H1 (cell line): ENCODE measurements at regions not wholly inside any gene's neighbourhood (a gene's known extent, or its start where the extent isn't known, plus 50 kb on each side); places are given as distances from the start of the nearest gene placed in this dataset.

Experiments used
- CTCF ChIA-PET: fragments of 300-600 bp; sonication (Branson Sonifier 250); formaldehyde crosslinking; loops from one replicate; lab custom pipeline; 2021; ENCODE audit not compliant: partially characterized antibody; lab: Charles Lee
- POLR2A ChIA-PET: fragments of 300-600 bp; sonication (Branson Sonifier 250); formaldehyde crosslinking; loops from one replicate; lab custom pipeline; 2021; ENCODE audit warnings: inconsistent platforms; ENCODE audit not compliant: partially characterized antibody; lab: Charles Lee
- DNase-seq, 2 experiments: peaks; one replicate each; pipeline versions ENCODE4 v3.0.0 to v3.0.0-alpha.2; 2010 to 2022; ENCODE audit warnings: low spot score in 2 of 2, low read depth in 1 of 2, mixed read lengths in 1 of 2
- FAIRE-seq: peaks from 2 replicates; lab custom pipeline; 2011; peaks lifted over from hg19 to GRCh38; lab: Jason Lieb, UNC
- H2AFZ ChIP-seq: 2 replicates; pipeline ENCODE4 v1.8.1; 2012; ENCODE audit warnings: low read length, inconsistent platforms
- H2AK5ac ChIP-seq: 2 replicates; pipeline ENCODE4 v1.6.1; 2013; ENCODE audit warnings: low read depth, low read length
- H2BK120ac ChIP-seq: replicated peaks from 2 replicates; pipeline ENCODE3; 2013; ENCODE audit warnings: low read depth, low read length, inconsistent platforms
- H2BK12ac ChIP-seq: 2 replicates; pipeline ENCODE4 v1.6.1; 2013; ENCODE audit warnings: low read depth, low read length
- H2BK15ac ChIP-seq: 2 replicates; pipeline ENCODE4 v1.6.1; 2013; ENCODE audit warnings: low read length
- H2BK20ac ChIP-seq: 2 replicates; pipeline ENCODE4 v1.6.1; 2013; ENCODE audit warnings: low read length
- H2BK5ac ChIP-seq: 2 replicates; pipeline ENCODE4 v1.6.1; 2013; ENCODE audit warnings: low read depth, low read length
- H3K14ac ChIP-seq: 2 replicates; pipeline ENCODE4 v1.6.1; 2013; ENCODE audit warnings: inconsistent platforms; ENCODE audit not compliant: insufficient read length
- H3K18ac ChIP-seq: 2 replicates; pipeline ENCODE4 v1.6.1; 2013; ENCODE audit warnings: low read length; ENCODE audit errors: extremely low read depth
- H3K23ac ChIP-seq: 2 replicates; pipeline ENCODE4 v1.6.1; 2013; ENCODE audit warnings: inconsistent platforms; ENCODE audit not compliant: insufficient read length
- H3K23me2 ChIP-seq: 2 replicates; pipeline ENCODE4 v1.6.1; 2013; ENCODE audit warnings: low read depth, low read length
- H3K27ac ChIP-seq: 2 replicates; pipeline ENCODE4 v1.6.1; 2011; ENCODE audit warnings: low read depth, low read length, inconsistent platforms
- H3K27me3 ChIP-seq, 4 experiments: replicated peaks in 1 of 4; 1 replicate in 1 of 4; 2 replicates in 3 of 4; pipeline versions ENCODE4 v1.6.1 to v1.8.1; 2011 to 2013; ENCODE audit warnings: low read length in 3 of 4, mild to moderate bottlenecking in 3 of 4, inconsistent platforms in 2 of 4, mixed read lengths in 2 of 4, moderate library complexity in 1 of 4; ENCODE audit not compliant: control insufficient read depth in 3 of 4, insufficient read depth in 3 of 4; ENCODE audit errors: extremely low read depth in 1 of 4
- H3K36me3 ChIP-seq, 4 experiments: 2 replicates each; pipeline versions ENCODE4 v1.6.1 to v1.8.1; 2011 to 2013; ENCODE audit warnings: mild to moderate bottlenecking in 4 of 4, low read length in 3 of 4, moderate library complexity in 2 of 4, control low read depth in 1 of 4, inconsistent platforms in 1 of 4; ENCODE audit not compliant: insufficient read depth in 4 of 4, control insufficient read depth in 2 of 4
- H3K4ac ChIP-seq: replicated peaks from 2 replicates; pipeline ENCODE3; 2013; ENCODE audit warnings: low read length, low read depth, mixed read lengths, inconsistent platforms; ENCODE audit not compliant: insufficient read length
- H3K4me1 ChIP-seq, 4 experiments: replicated peaks in 1 of 4; 1 replicate in 1 of 4; 2 replicates in 3 of 4; pipeline versions ENCODE4 v1.6.1 to v1.8.1; 2011 to 2013; ENCODE audit warnings: low read length in 3 of 4, inconsistent platforms in 2 of 4, mixed read lengths in 1 of 4; ENCODE audit not compliant: insufficient read depth in 4 of 4, control insufficient read depth in 3 of 4
- H3K4me2 ChIP-seq, 2 experiments: 2 replicates each; pipeline versions ENCODE4 v1.6.1 to v1.8.1; 2011 to 2013; ENCODE audit warnings: low read depth in 2 of 2, low read length in 2 of 2, control low read depth in 1 of 2, inconsistent platforms in 1 of 2, mild to moderate bottlenecking in 1 of 2; ENCODE audit not compliant: insufficient read depth in 1 of 2
- H3K4me3 ChIP-seq, 4 experiments: fragments of 200-600, 300-600 bp in 1 of 4; sonication (generic), shearing (Covaris generic), sonication (Bioruptor Twin) in 1 of 4; 2 replicates each; pipeline versions ENCODE4 v1.5.1 to v1.8.1; 2011 to 2016; ENCODE audit warnings: low read length in 4 of 4, low read depth in 3 of 4, control low read depth in 2 of 4, inconsistent platforms in 2 of 4, mild to moderate bottlenecking in 2 of 4, mixed read lengths in 1 of 4, moderate library complexity in 1 of 4; ENCODE audit not compliant: insufficient read depth in 2 of 4; ENCODE audit errors: extremely low read depth in 1 of 4
- H3K56ac ChIP-seq: replicated peaks from 2 replicates; pipeline ENCODE3; 2013; ENCODE audit warnings: low read depth, mild to moderate bottlenecking, mixed read lengths, low read length, inconsistent platforms; ENCODE audit not compliant: insufficient read length
- H3K79me1 ChIP-seq: 2 replicates; pipeline ENCODE4 v1.6.1; 2013; ENCODE audit warnings: low read depth, low read length, control low read depth
- H3K79me2 ChIP-seq, 2 experiments: 2 replicates each; pipeline versions ENCODE4 v1.6.1 to v1.8.1; 2012 to 2013; ENCODE audit warnings: low read length in 2 of 2, mild to moderate bottlenecking in 2 of 2, inconsistent platforms in 1 of 2; ENCODE audit not compliant: insufficient read depth in 2 of 2, control insufficient read depth in 1 of 2
- H3K9ac ChIP-seq, 4 experiments: replicated peaks in 1 of 4; 1 replicate in 1 of 4; 2 replicates in 3 of 4; pipeline versions ENCODE4 v1.6.1 to v1.8.1; 2011 to 2013; ENCODE audit warnings: low read depth in 3 of 4, low read length in 3 of 4, control low read depth in 2 of 4, mild to moderate bottlenecking in 2 of 4, moderate library complexity in 2 of 4, inconsistent platforms in 1 of 4; ENCODE audit errors: extremely low read depth in 1 of 4
- H3K9me3 ChIP-seq, 2 experiments: 2 replicates each; pipeline versions ENCODE4 v1.6.1 to v1.8.1; 2012 to 2013; ENCODE audit warnings: mild to moderate bottlenecking in 2 of 2, moderate library complexity in 2 of 2, control low read depth in 1 of 2, inconsistent platforms in 1 of 2, low read depth in 1 of 2, low read length in 1 of 2, mixed read lengths in 1 of 2; ENCODE audit not compliant: insufficient read depth in 2 of 2
- H4K20me1 ChIP-seq, 2 experiments: replicated peaks in 1 of 2; 2 replicates each; pipeline versions ENCODE3 to v1.8.1; 2011 to 2013; ENCODE audit warnings: inconsistent platforms in 2 of 2, low read length in 2 of 2, mild to moderate bottlenecking in 1 of 2; ENCODE audit not compliant: insufficient read depth in 2 of 2, control insufficient read depth in 1 of 2
- H4K5ac ChIP-seq: 2 replicates; pipeline ENCODE4 v1.6.1; 2013; ENCODE audit warnings: low read length, low read depth, mixed read lengths, inconsistent platforms; ENCODE audit not compliant: insufficient read length
- H4K8ac ChIP-seq: 2 replicates; pipeline ENCODE4 v1.8.0; 2013; ENCODE audit warnings: mild to moderate bottlenecking, moderate library complexity, low read length, inconsistent platforms; ENCODE audit not compliant: insufficient read depth; ENCODE audit errors: extremely low read depth
- H4K91ac ChIP-seq: replicated peaks from 2 replicates; pipeline ENCODE3; 2013; ENCODE audit warnings: low read length, mixed read lengths, inconsistent platforms; ENCODE audit not compliant: insufficient read length
- CHD2 ChIP-seq: IDR thresholded peaks from 2 replicates; pipeline ENCODE4 v1.6.1; 2012; ENCODE audit warnings: low read length, improper control_type of control experiment
- CTBP2 ChIP-seq: IDR thresholded peaks from 2 replicates; pipeline ENCODE4 v1.7.0; 2011; ENCODE audit warnings: borderline replicate concordance, mild to moderate bottlenecking, moderate library complexity, mixed read lengths, low read length; ENCODE audit not compliant: insufficient read depth, insufficient read length
- EP300 ChIP-seq, 2 experiments: IDR thresholded peaks; 1 replicate in 1 of 2; 2 replicates in 1 of 2; pipeline ENCODE4 v1.6.1; 2011 to 2012; ENCODE audit warnings: low read depth in 2 of 2, low read length in 2 of 2, mild to moderate bottlenecking in 2 of 2, borderline replicate concordance in 1 of 2, inconsistent platforms in 1 of 2, moderate library complexity in 1 of 2
- EZH2 ChIP-seq: fragments of 200-600 bp; sonication (generic); IDR thresholded peaks from 2 replicates; pipeline ENCODE4 v1.7.1; 2012; ENCODE audit warnings: low read depth, mild to moderate bottlenecking, moderate library complexity, low read length, inconsistent platforms; ENCODE audit not compliant: severe bottlenecking
- FOSL1 ChIP-seq: IDR thresholded peaks from 2 replicates; pipeline ENCODE4 v1.6.1; 2011; ENCODE audit warnings: mild to moderate bottlenecking, low read depth, low read length, moderate library complexity; ENCODE audit not compliant: insufficient read depth
- JUN ChIP-seq: IDR thresholded peaks from 2 replicates; pipeline ENCODE4 v1.6.1; 2011; ENCODE audit warnings: low read depth, mild to moderate bottlenecking, improper control_type of control experiment, low read length
- POLR2AphosphoS5 ChIP-seq: IDR thresholded peaks from 2 replicates; pipeline ENCODE4 v1.6.1; 2011; ENCODE audit warnings: low read depth, low read length
- SAP30 ChIP-seq: fragments of 300-600 bp; sonication (generic); IDR thresholded peaks from 2 replicates; pipeline ENCODE4 v1.7.1; 2012; ENCODE audit warnings: low read length, moderate library complexity, mild to moderate bottlenecking, inconsistent platforms; ENCODE audit not compliant: insufficient read depth, insufficient replicate concordance
- SIRT6 ChIP-seq: IDR thresholded peaks from one replicate; pipeline ENCODE4 v1.7.1; 2012; ENCODE audit warnings: low read length, inconsistent platforms
- WGBS, 2 experiments: shearing (Covaris generic) in 1 of 2; methylation state at CpG; one replicate each; pipeline versions ENCODE4 v1.1.6 to v1.1.7; 2013 to 2015; ENCODE audit warnings: low lambda C conversion rate in 2 of 2, mixed read lengths in 2 of 2, inconsistent platforms in 1 of 2, low coverage in 1 of 2, missing lambda C conversion rate in 1 of 2; ENCODE audit not compliant: insufficient replicate concordance in 2 of 2, insufficient coverage in 1 of 2, insufficient read length in 1 of 2; ENCODE audit errors: extremely low coverage in 1 of 2, missing lambda C conversion rate in 1 of 2; 5-methylcytosine and 5-hydroxymethylcytosine counted together

GRCh38 chr4:72895408-72895807, 174.1 kb downstream of the COX18 start:
- Histone ChIP-seq H3K4me2 (no peak overlapping the region), H3K9me3 (no peaks in the 10 kb centered on the region; a peak in 1 of 4 replicates), H3K18ac (no peak overlapping the region), H4K8ac (no peak overlapping the region), H2BK20ac (no peak overlapping the region), H2AK5ac (no peak overlapping the region), H3K23ac (no peak overlapping the region), H4K20me1 (no peaks in the 10 kb centered on the region), H3K27ac (no peak overlapping the region), H2BK120ac (no peak overlapping the region), H2BK5ac (no peak overlapping the region), H3K56ac (no peak overlapping the region), H4K5ac (no peak overlapping the region), H3K79me2 (no peaks in the 10 kb centered on the region), H3K36me3 (no peaks in the 10 kb centered on the region), H2BK12ac (no peak overlapping the region), H3K9ac (no peak overlapping the region), H2BK15ac (no peak overlapping the region), H3K27me3 (no peaks in the 10 kb centered on the region; a peak in 1 of 7 replicates), H3K4me3 (no peak overlapping the region), H3K4me1 (peaks cover 0 to 3% (median 2%) of the 10 kb centered on the region in 4 experiments; a peak in 2 of 7 replicates), H3K14ac (no peak overlapping the region), H2AFZ (0 out of 2 replicates have a peak overlapping the region, but pooled peaks have one; percentile 17), H4K91ac (no peak overlapping the region), H3K4ac (no peak overlapping the region), H3K79me1 (no peaks in the 10 kb centered on the region), H3K23me2 (no peaks in the 10 kb centered on the region)
- WGBS, 2 experiments, result 67% methylated on average over 5 of the region's 5 CpGs; no CpG with 5 or more reads in 1 of the 2 experiments
- DNase-seq, result no peak
- FAIRE-seq, result peak; percentile 66
- ChIA-PET CTCF (no interaction called here), POLR2A (no interaction called here)
- TF ChIP-seq POLR2AphosphoS5 (no peak), SAP30 (no peak), CHD2 (no peak), EP300 (IDR thresholded peaks at IDR 0.05; ENCODE audit: borderline replicate concordance in 1 of 2, low read depth in 2 of 2, low read length in 2 of 2) (no peak), CTBP2 (no peak), JUN (no peak), EZH2 (no peak), SIRT6 (no peak), FOSL1 (no peak)
